ENCODE measurements at regions not wholly inside any gene's neighbourhood (a gene's known extent, or its start where the extent isn't known, plus 50 kb on each side); places are given as distances from the start of the nearest gene placed in this dataset.

GRCh38 chr6:26198722-26199056 is 111.5 kb downstream of the HFE start:
- no peak for DNase-seq

GRCh38 chr6:26199057-26199772 is 112.0 kb downstream of the HFE start:
- DNase-seq, result peak; percentile 82

GRCh38 chr6:26199773-26200764 is 112.8 kb downstream of the HFE start:
- no peak for DNase-seq

- no peak for DNase-seq
Measured at GRCh38 chr6:26200918-26201721, 113.9 kb downstream of the HFE start.

- DNase-seq, result no peak
Measured at GRCh38 chr6:26202201-26202611, 115.0 kb downstream of the HFE start.

- no peak for DNase-seq
Measured at GRCh38 chr6:26202811-26203583, 115.8 kb downstream of the HFE start.

- peak; percentile 93 for DNase-seq
Measured at GRCh38 chr6:26204332-26205160, 117.3 kb downstream of the HFE start.

GRCh38 chr6:26205161-26205624 is 118.0 kb downstream of the HFE start:
- peak; percentile 75 for DNase-seq

GRCh38 chr6:26205625-26206574 is 118.7 kb downstream of the HFE start:
- DNase-seq, result no peak

GRCh38 chr6:26206868-26207801 is 119.9 kb downstream of the HFE start:
- no peak for DNase-seq

GRCh38 chr6:26211963-26212362 is 124.7 kb downstream of the HFE start:
- DNase-seq, result no peak

- DNase-seq, result no peak
Measured at GRCh38 chr6:26213334-26214075, 126.3 kb downstream of the HFE start.

GRCh38 chr6:26214803-26215584 is 127.8 kb downstream of the HFE start:
- no peak for DNase-seq

GRCh38 chr6:26215585-26216358 is 128.5 kb downstream of the HFE start:
- DNase-seq, result no peak

- peak; percentile 88 for DNase-seq
Measured at GRCh38 chr6:26216359-26216885, 129.2 kb downstream of the HFE start.

All from NCI-H1092 (cell line).